ENCODE measurements at regions not wholly inside any gene's neighbourhood (a gene's known extent, or its start where the extent isn't known, plus 50 kb on each side); places are given as distances from the start of the nearest gene placed in this dataset.

GRCh38 chr3:13227315-13228165 is 154.3 kb upstream of the IQSEC1 start:
- no peak for DNase-seq (ENCODE audit: low spot score)

- no peak for DNase-seq (ENCODE audit: low spot score)
These were observed 151.7 kb upstream of the IQSEC1 start for GRCh38 chr3:13224967-13225366.

- DNase-seq (ENCODE audit: low spot score): no peak
These were observed 150.5 kb upstream of the IQSEC1 start for GRCh38 chr3:13223574-13224237.

GRCh38 chr3:13222891-13223573 is 149.8 kb upstream of the IQSEC1 start:
- DNase-seq (ENCODE audit: low spot score): no peak

- DNase-seq (ENCODE audit: low spot score): no peak
These were observed 148.9 kb upstream of the IQSEC1 start for GRCh38 chr3:13222131-13222530.

- no peak for DNase-seq (ENCODE audit: low spot score)
These were observed 148.3 kb upstream of the IQSEC1 start for GRCh38 chr3:13221491-13222061.

- DNase-seq (ENCODE audit: low spot score): no peak
These were observed 147.8 kb upstream of the IQSEC1 start for GRCh38 chr3:13220991-13221390.

- no peak for DNase-seq (ENCODE audit: low spot score)
These were observed 146.7 kb upstream of the IQSEC1 start for GRCh38 chr3:13219902-13220296.

GRCh38 chr3:13219077-13219901 is 146.1 kb upstream of the IQSEC1 start:
- no peak for DNase-seq (ENCODE audit: low spot score)

- no peak for DNase-seq (ENCODE audit: low spot score)
These were observed 145.3 kb upstream of the IQSEC1 start for GRCh38 chr3:13218541-13218908.

- DNase-seq (ENCODE audit: low spot score): no peak
These were observed 144.7 kb upstream of the IQSEC1 start for GRCh38 chr3:13217736-13218540.

- no peak for DNase-seq (ENCODE audit: low spot score)
These were observed 144.0 kb upstream of the IQSEC1 start for GRCh38 chr3:13217253-13217652.

GRCh38 chr3:13215940-13216546 is 142.8 kb upstream of the IQSEC1 start:
- DNase-seq (ENCODE audit: low spot score): no peak

- DNase-seq (ENCODE audit: low spot score): no peak
These were observed 141.7 kb upstream of the IQSEC1 start for GRCh38 chr3:13214847-13215472.

- DNase-seq (ENCODE audit: low spot score): no peak
These were observed 140.9 kb upstream of the IQSEC1 start for GRCh38 chr3:13213911-13214846.

GRCh38 chr3:13213490-13213889 is 140.3 kb upstream of the IQSEC1 start:
- no peak for DNase-seq (ENCODE audit: low spot score)

- no peak for DNase-seq (ENCODE audit: low spot score)
These were observed 138.5 kb upstream of the IQSEC1 start for GRCh38 chr3:13211605-13212210.

GRCh38 chr3:13210221-13210975 is 137.2 kb upstream of the IQSEC1 start:
- no peak for DNase-seq (ENCODE audit: low spot score)
